Glutamatergic neuron (in vitro differentiated cells): ENCODE measurements at regions not wholly inside any gene's neighbourhood (a gene's known extent, or its start where the extent isn't known, plus 50 kb on each side); places are given as distances from the start of the nearest gene placed in this dataset.
"Not testable (repeated sequence)": the region's sequence is repeated elsewhere in the genome, so short reads cannot be mapped to it uniquely, and the experiment has no call there.

Experiments used
- DNase-seq: peaks from one replicate; pipeline ENCODE4 v3.0.0; 2022
- H3K27ac Mint-ChIP-seq: one replicate; pipeline ENCODE4 v1.8.0; 2020; ENCODE audit warnings: mild to moderate bottlenecking, mixed read lengths, inconsistent platforms; ENCODE audit not compliant: unreplicated experiment
- H3K27me3 Mint-ChIP-seq: one replicate; pipeline ENCODE4 v1.8.0; 2020; ENCODE audit warnings: mild to moderate bottlenecking, moderate library complexity, mixed read lengths, inconsistent platforms; ENCODE audit not compliant: unreplicated experiment
- H3K36me3 Mint-ChIP-seq: one replicate; pipeline ENCODE4 v1.8.0; 2020; ENCODE audit warnings: mild to moderate bottlenecking, mixed read lengths, inconsistent platforms; ENCODE audit not compliant: unreplicated experiment
- H3K4me1 Mint-ChIP-seq: one replicate; pipeline ENCODE4 v1.8.0; 2020; ENCODE audit warnings: mild to moderate bottlenecking, low read depth, mixed read lengths, inconsistent platforms; ENCODE audit not compliant: unreplicated experiment
- H3K4me3 Mint-ChIP-seq: one replicate; pipeline ENCODE4 v1.8.0; 2020; ENCODE audit warnings: mild to moderate bottlenecking, mixed read lengths, inconsistent platforms; ENCODE audit not compliant: unreplicated experiment
- H3K9me3 Mint-ChIP-seq: one replicate; pipeline ENCODE4 v1.8.0; 2020; ENCODE audit warnings: mild to moderate bottlenecking, moderate library complexity, mixed read lengths, inconsistent platforms; ENCODE audit not compliant: unreplicated experiment
- CTCF ChIP-seq: fragments of 200-600 bp; sonication (generic); IDR thresholded peaks from one replicate; pipeline ENCODE4 v1.5.0; 2021; ENCODE audit not compliant: partially characterized antibody, unreplicated experiment

DNA sequence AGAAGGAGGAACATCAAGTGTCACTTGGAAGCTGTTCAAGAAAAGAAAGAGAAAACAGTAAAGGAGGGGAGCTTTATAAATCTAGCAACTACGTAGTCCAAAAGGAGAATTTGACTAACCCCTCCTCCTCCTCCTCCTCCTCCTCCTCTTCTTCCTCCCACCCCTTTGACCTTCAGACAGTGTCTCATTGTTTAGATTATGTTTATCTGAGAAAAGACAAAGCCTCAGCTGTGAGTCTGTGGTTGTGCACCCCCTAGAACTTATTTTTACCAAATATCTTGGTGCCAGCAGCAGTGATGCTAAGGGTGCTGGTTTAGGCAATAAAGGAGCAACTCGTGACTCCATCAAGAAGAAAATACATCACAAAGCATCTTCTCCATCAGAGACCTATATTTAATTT lies 68.9 kb upstream of the BMP2K start:
- TF ChIP-seq CTCF = no peak

DNA sequence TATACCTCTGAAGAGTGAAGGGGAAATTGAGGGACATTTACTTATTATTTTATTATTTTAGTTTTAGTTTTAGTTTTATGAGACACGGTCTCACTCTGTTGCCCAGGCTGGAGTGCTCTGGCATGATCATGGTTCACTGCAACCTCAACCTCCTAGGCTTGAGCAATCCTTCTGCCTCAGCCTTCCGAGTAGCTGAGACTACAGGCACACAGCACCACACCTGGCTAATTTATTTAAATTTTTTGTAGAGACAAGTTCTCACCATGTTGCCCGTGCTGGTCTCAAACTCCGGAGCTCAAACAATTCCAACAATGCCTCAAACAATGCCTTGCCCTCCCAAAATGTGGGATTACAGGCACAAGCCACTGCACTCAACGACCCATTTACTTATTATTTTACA lies 68.4 kb upstream of the BMP2K start:
- Mint-ChIP-seq H3K27me3 (no peaks in the 10 kb centered on the region), H3K9me3 (peaks cover 1% of the 10 kb centered on the region), H3K4me1 (no peaks in the 10 kb centered on the region), H3K27ac (no peak overlapping the region), H3K36me3 (peaks cover under 1% of the 10 kb centered on the region), H3K4me3 (no peak overlapping the region)
- DNase-seq = no peak
- no peak for TF ChIP-seq CTCF

More for the DNA sequence above, 68.9 kb upstream of the BMP2K start:
- Mint-ChIP-seq H3K4me3 (no peak overlapping the region), H3K27me3 (peaks cover under 1% of the 10 kb centered on the region), H3K4me1 (no peaks in the 10 kb centered on the region), H3K36me3 (peaks cover 6% of the 10 kb centered on the region), H3K9me3 (peaks cover 1% of the 10 kb centered on the region), H3K27ac (no peak overlapping the region)
- DNase-seq = no peak

DNA sequence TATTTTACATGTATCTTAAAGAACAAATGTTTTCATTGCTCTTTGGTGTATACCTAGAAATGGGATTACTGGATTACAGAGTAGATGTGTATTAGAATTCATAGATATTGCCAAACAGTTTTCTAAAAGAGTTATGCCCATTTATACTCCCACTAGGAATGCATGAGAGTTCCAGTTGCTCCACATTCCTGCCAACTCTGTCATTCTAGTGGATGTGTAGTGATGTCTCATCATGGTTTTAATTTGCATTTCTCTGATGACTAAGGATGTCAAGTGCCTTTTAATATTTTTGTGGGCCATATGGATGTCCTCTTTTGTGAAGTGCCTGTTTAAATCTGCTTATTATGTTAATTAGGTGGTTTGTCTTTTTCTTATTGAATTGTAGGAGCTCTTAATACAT lies 65.6 kb upstream of the BMP2K start:
- no peaks in the 10 kb centered on the region for H3K27me3 Mint-ChIP-seq
- H3K36me3 Mint-ChIP-seq = no peaks in the 10 kb centered on the region
- H3K9me3 Mint-ChIP-seq = peaks cover 1% of the 10 kb centered on the region
- DNase-seq = no peak
- no peak overlapping the region for H3K4me3 Mint-ChIP-seq
- no peaks in the 10 kb centered on the region for H3K4me1 Mint-ChIP-seq
- no peak for TF ChIP-seq CTCF
- no peak overlapping the region for H3K27ac Mint-ChIP-seq

GRCh38 chr4:78711676-78712075 lies 64.5 kb upstream of the BMP2K start:
- Mint-ChIP-seq H3K9me3 (peaks cover 1% of the 10 kb centered on the region), H3K27ac (no peak overlapping the region), H3K4me3 (no peak overlapping the region), H3K4me1 (no peaks in the 10 kb centered on the region), H3K27me3 (no peaks in the 10 kb centered on the region), H3K36me3 (no peaks in the 10 kb centered on the region)
- no peak for TF ChIP-seq CTCF
- DNase-seq = no peak

DNA sequence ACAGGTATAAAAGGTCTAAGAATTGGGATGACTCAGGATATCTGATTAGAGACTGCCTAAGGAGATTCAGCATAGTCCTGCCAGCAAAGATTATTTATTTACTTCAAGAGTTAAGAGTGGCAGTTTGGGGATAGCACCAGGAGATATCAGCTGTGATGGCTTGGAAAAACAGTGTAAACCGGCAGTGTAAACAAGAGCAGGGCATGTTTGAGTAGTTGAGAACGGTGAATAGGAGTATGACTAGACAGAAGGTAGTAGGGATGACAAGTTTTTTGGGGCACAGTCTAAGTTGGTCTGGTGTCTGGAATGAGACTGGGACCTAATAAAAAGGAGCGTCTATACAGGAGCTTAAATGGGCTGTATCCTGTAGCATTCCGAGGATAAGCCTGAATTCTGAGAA lies 61.6 kb upstream of the BMP2K start:
- H3K27ac Mint-ChIP-seq, H3K9me3 Mint-ChIP-seq, H3K4me3 Mint-ChIP-seq, H3K27me3 Mint-ChIP-seq, H3K4me1 Mint-ChIP-seq, DNase-seq: not testable (repeated sequence)
- H3K36me3 Mint-ChIP-seq = peaks cover 10% of the 10 kb centered on the region

- not testable (repeated sequence) for H3K27ac Mint-ChIP-seq, H3K9me3 Mint-ChIP-seq, DNase-seq, H3K4me3 Mint-ChIP-seq, H3K4me1 Mint-ChIP-seq, H3K27me3 Mint-ChIP-seq
- peaks cover 10% of the 10 kb centered on the region for H3K36me3 Mint-ChIP-seq
Measured at GRCh38 chr4:78715372-78715771, 60.8 kb upstream of the BMP2K start.

DNA sequence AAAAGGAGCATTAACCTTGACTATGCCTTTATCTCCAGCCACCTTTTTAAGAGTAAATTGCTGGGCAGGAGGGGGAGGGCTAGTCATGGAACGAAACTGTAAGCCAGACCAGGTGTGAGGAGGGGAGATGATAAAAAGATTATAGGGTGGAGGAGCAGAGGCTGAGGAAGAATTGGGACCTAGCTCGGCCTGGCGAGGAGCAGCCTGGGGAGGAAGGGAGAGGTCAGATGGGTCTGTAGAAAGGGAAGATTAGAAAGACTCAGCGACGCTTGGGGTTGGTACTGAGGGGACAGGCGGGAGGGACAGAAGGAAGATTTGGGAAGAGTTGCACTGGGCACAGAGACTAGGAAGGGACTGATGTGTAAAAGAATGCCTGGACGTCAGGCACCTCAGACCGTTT lies 58.4 kb upstream of the BMP2K start:
- not testable (repeated sequence) for H3K4me1 Mint-ChIP-seq, H3K4me3 Mint-ChIP-seq, H3K27ac Mint-ChIP-seq, H3K27me3 Mint-ChIP-seq, H3K9me3 Mint-ChIP-seq, DNase-seq
- H3K36me3 Mint-ChIP-seq = peaks cover 10% of the 10 kb centered on the region
